SK-N-SH (cell line): ENCODE measurements at regions not wholly inside any gene's neighbourhood (a gene's known extent, or its start where the extent isn't known, plus 50 kb on each side); places are given as distances from the start of the nearest gene placed in this dataset.

ENCODE experiments used
- CTCF ChIA-PET: fragments of 300-600, 350-600 bp; formaldehyde crosslinking; extraction: SDS; loops from one replicate; lab custom pipeline; 2021; lab: Yijun Ruan, JAX
- POLR2A ChIA-PET: fragments of 350-600 bp; sonication (Branson Sonifier 250); formaldehyde crosslinking; extraction: SDS; loops from one replicate; lab custom pipeline; 2020; ENCODE audit warnings: antibody characterized with exemption, inconsistent platforms; lab: Yijun Ruan, JAX
- DNase-seq: peaks from one replicate; pipeline ENCODE4 v3.0.0; 2012
- H2AFZ ChIP-seq: fragments of 200-600 bp; sonication (generic); 2 replicates; pipeline ENCODE4 v1.8.1; 2016; ENCODE audit warnings: antibody characterized with exemption, mild to moderate bottlenecking, low read depth
- H3F3A ChIP-seq: fragments of 200-600 bp; sonication (generic); replicated peaks from 2 replicates; pipeline ENCODE3; 2016; ENCODE audit warnings: antibody characterized with exemption, mild to moderate bottlenecking; ENCODE audit not compliant: insufficient read depth
- H3K27ac ChIP-seq, 2 experiments: fragments of 200-500 bp in 1 of 2; fragments of 200-600 bp in 1 of 2; sonication (Bioruptor generic) in 1 of 2; sonication (generic), shearing (Covaris generic) in 1 of 2; 2 replicates each; pipeline versions ENCODE4 v1.5.1 to v1.6.1; 2014 to 2016; ENCODE audit warnings: low read depth in 2 of 2, inconsistent platforms in 1 of 2, low read length in 1 of 2, mild to moderate bottlenecking in 1 of 2, mixed read lengths in 1 of 2
- H3K27me3 ChIP-seq: fragments of 200-600 bp; sonication (generic), shearing (Covaris generic); 2 replicates; pipeline ENCODE4 v1.6.1; 2016; ENCODE audit warnings: mixed run types; ENCODE audit not compliant: insufficient read depth
- H3K36me3 ChIP-seq, 2 experiments: fragments of 200-500 bp in 1 of 2; fragments of 200-600 bp in 1 of 2; sonication (Bioruptor generic) in 1 of 2; sonication (generic) in 1 of 2; replicated peaks in 1 of 2; 2 replicates each; pipeline versions ENCODE3 to v1.5.1; 2014 to 2016; ENCODE audit warnings: low read length in 1 of 2, mild to moderate bottlenecking in 1 of 2; ENCODE audit not compliant: insufficient read depth in 2 of 2, control insufficient read depth in 1 of 2
- H3K4me1 ChIP-seq, 2 experiments: fragments of 200-500 bp in 1 of 2; fragments of 200-600 bp in 1 of 2; sonication (Bioruptor generic) in 1 of 2; sonication (generic), shearing (Covaris generic) in 1 of 2; 2 replicates each; pipeline versions ENCODE4 v1.5.1 to v1.6.1; 2014 to 2016; ENCODE audit warnings: low read depth in 1 of 2, low read length in 1 of 2, mixed run types in 1 of 2; ENCODE audit not compliant: insufficient read depth in 2 of 2, control insufficient read depth in 1 of 2
- H3K4me2 ChIP-seq: fragments of 200-600 bp; sonication (generic), shearing (Covaris generic); 2 replicates; pipeline ENCODE4 v1.6.1; 2017; ENCODE audit warnings: mixed run types
- H3K4me3 ChIP-seq, 2 experiments: fragments of 200-500 bp in 1 of 2; fragments of 200-600 bp in 1 of 2; sonication (Bioruptor generic) in 1 of 2; sonication (generic), shearing (Covaris generic) in 1 of 2; 2 replicates each; pipeline versions ENCODE4 v1.5.1 to v1.8.1; 2014 to 2016; ENCODE audit warnings: low read depth in 2 of 2, inconsistent platforms in 1 of 2, low read length in 1 of 2, mild to moderate bottlenecking in 1 of 2, mixed read lengths in 1 of 2, moderate library complexity in 1 of 2
- H3K79me2 ChIP-seq: fragments of 200-600 bp; sonication (generic); 2 replicates; pipeline ENCODE4 v1.8.1; 2017; ENCODE audit warnings: mild to moderate bottlenecking; ENCODE audit not compliant: insufficient read depth
- H3K9ac ChIP-seq: fragments of 200-600 bp; sonication (generic); 2 replicates; pipeline ENCODE4 v1.6.1; 2017; ENCODE audit warnings: mixed run types
- H3K9me2 ChIP-seq: fragments of 200-600 bp; sonication (generic); 2 replicates; pipeline ENCODE4 v1.6.1; 2017; ENCODE audit warnings: mixed run types
- H3K9me3 ChIP-seq: fragments of 200-600 bp; sonication (generic); 2 replicates; pipeline ENCODE4 v1.6.1; 2017; ENCODE audit warnings: mixed run types, mild to moderate bottlenecking, moderate library complexity
- H4K20me1 ChIP-seq: fragments of 200-600 bp; sonication (generic); 2 replicates; pipeline ENCODE4 v1.6.1; 2017; ENCODE audit warnings: mild to moderate bottlenecking, mixed run types; ENCODE audit not compliant: insufficient read depth
- ELF1 ChIP-seq: IDR thresholded peaks from 2 replicates; pipeline ENCODE4 v1.4.0; 2012
- EP300 ChIP-seq, 2 experiments: IDR thresholded peaks; 2 replicates each; pipeline versions ENCODE4 v1.4.0 to v1.6.1; 2012; ENCODE audit warnings: borderline replicate concordance in 1 of 2, low read depth in 1 of 2, low read length in 1 of 2
- FOXJ3 ChIP-seq: sonication (generic); formaldehyde crosslinking; IDR thresholded peaks from 2 replicates; pipeline ENCODE4 v1.5.1; 2020; ENCODE audit warnings: mild to moderate bottlenecking, missing genetic modification reagents
- IRF3 ChIP-seq: fragments of 150-350 bp; IDR thresholded peaks from 2 replicates; pipeline ENCODE4 v1.6.1; 2016; ENCODE audit warnings: mild to moderate bottlenecking, low read depth, low read length
- MEF2A ChIP-seq: IDR thresholded peaks from 2 replicates; pipeline ENCODE4 v1.4.0; 2012; ENCODE audit warnings: low read depth, borderline replicate concordance
- NFIC ChIP-seq: IDR thresholded peaks from 2 replicates; pipeline ENCODE4 v1.4.0; 2012; ENCODE audit warnings: borderline replicate concordance
- RFX5 ChIP-seq: IDR thresholded peaks from 2 replicates; pipeline ENCODE4 v1.6.1; 2012; ENCODE audit warnings: mild to moderate bottlenecking, improper control_type of control experiment, low read length
- SIN3A ChIP-seq: IDR thresholded peaks from 2 replicates; pipeline ENCODE4 v1.6.1; 2012; ENCODE audit warnings: low read depth, mild to moderate bottlenecking, low read length, moderate library complexity, borderline replicate concordance
- TAF1 ChIP-seq: IDR thresholded peaks from 2 replicates; pipeline ENCODE4 v1.6.1; 2012; ENCODE audit warnings: low read depth, mild to moderate bottlenecking, low read length, moderate library complexity, borderline replicate concordance
- TCF12 ChIP-seq: IDR thresholded peaks from 2 replicates; pipeline ENCODE4 v1.4.0; 2012
- TEAD4 ChIP-seq: IDR thresholded peaks from 2 replicates; pipeline ENCODE4 v1.4.0; 2012; ENCODE audit warnings: mild to moderate bottlenecking, borderline replicate concordance; ENCODE audit not compliant: insufficient read depth
- USF2 ChIP-seq: fragments of 150-350 bp; IDR thresholded peaks from 2 replicates; pipeline ENCODE4 v1.6.1; 2017; ENCODE audit warnings: antibody characterized with exemption, low read length, low read depth, borderline replicate concordance
- YY1 ChIP-seq: IDR thresholded peaks from 2 replicates; pipeline ENCODE4 v1.4.0; 2012; ENCODE audit warnings: low read depth, mild to moderate bottlenecking
- WGBS: methylation state at CpG from one replicate; pipeline ENCODE4 v1.1.6; 2017; ENCODE audit warnings: low lambda C conversion rate; 5-methylcytosine and 5-hydroxymethylcytosine counted together
- TF ChIP-seq, protein P1 (sequence below): IDR thresholded peaks from 2 replicates; pipeline ENCODE4; 2012
- TF ChIP-seq, protein P2 (sequence below): IDR thresholded peaks from 2 replicates; pipeline ENCODE4 v1.4.0; 2012; ENCODE audit warnings: low read depth, borderline replicate concordance

GRCh38 chr3:150249779-150250470, 158.2 kb upstream of the TSC22D2 start:
- Histone ChIP-seq H3K4me2 (0 out of 2 replicates have a peak overlapping the region, but pooled peaks have one; percentile 29), H4K20me1 (no peaks in the 10 kb centered on the region), H3K36me3 (no peaks in the 10 kb centered on the region), H3K9me3 (no peaks in the 10 kb centered on the region), H3K9ac (no peak overlapping the region), H2AFZ (peak overlapping the region; percentile 58; the same call in 1 of the 2 replicates), H3K9me2 (no peaks in the 10 kb centered on the region), H3K79me2 (no peaks in the 10 kb centered on the region), H3K4me3 (no peak overlapping the region), H3K27ac (peak overlapping the region; percentile 72 to 81; a peak in 2 of 4 replicates), H3K27me3 (no peaks in the 10 kb centered on the region), H3K4me1 (peaks cover 11 to 19% of the 10 kb centered on the region in 2 experiments; a peak in 2 of 4 replicates), H3F3A (peaks cover 9% of the 10 kb centered on the region)
- ChIA-PET CTCF (interaction anchor here (1.0 to 1.3 kb wide), 2 partner anchors 11 to 144 kb away, joined by 3 to 4 read pairs; no protein-coding TSS in a partner anchor), POLR2A (no interaction called here)
- TF ChIP-seq EP300 (IDR thresholded peaks at IDR 0.05; ENCODE audit: borderline replicate concordance in 1 of 2, low read depth in 1 of 2, low read length in 1 of 2) = 0 out of 4 replicates have a peak, but pooled peaks of 1 of the 2 experiments have one; percentile 19
- TF ChIP-seq TAF1 = no peak
- peak; percentile 37; the same call in 1 of the 2 replicates for TF ChIP-seq TCF12
- TF ChIP-seq MEF2A = 0 out of 2 replicates have a peak, but pooled peaks have one; percentile 9
- TF ChIP-seq, protein P1, sequence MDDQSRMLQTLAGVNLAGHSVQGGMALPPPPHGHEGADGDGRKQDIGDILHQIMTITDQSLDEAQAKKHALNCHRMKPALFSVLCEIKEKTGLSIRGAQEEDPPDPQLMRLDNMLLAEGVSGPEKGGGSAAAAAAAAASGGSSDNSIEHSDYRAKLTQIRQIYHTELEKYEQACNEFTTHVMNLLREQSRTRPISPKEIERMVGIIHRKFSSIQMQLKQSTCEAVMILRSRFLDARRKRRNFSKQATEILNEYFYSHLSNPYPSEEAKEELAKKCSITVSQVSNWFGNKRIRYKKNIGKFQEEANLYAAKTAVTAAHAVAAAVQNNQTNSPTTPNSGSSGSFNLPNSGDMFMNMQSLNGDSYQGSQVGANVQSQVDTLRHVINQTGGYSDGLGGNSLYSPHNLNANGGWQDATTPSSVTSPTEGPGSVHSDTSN = peak; percentile 66
- no peak for TF ChIP-seq USF2
- DNase-seq = no peak
- 80% methylated on average over 7 of the region's 7 CpGs for WGBS

GRCh38 chr3:150248888-150249681, 159.0 kb upstream of the TSC22D2 start:
- Histone ChIP-seq H2AFZ (peak overlapping the region; percentile 58; the same call in 1 of the 2 replicates), H4K20me1 (no peaks in the 10 kb centered on the region), H3K9ac (peak overlapping the region; percentile 41; the same call in 1 of the 2 replicates), H3K4me1 (peaks cover 11 to 19% of the 10 kb centered on the region in 2 experiments; a peak in 2 of 4 replicates), H3F3A (peaks cover 9% of the 10 kb centered on the region), H3K36me3 (no peaks in the 10 kb centered on the region), H3K9me2 (no peaks in the 10 kb centered on the region), H3K27me3 (no peaks in the 10 kb centered on the region), H3K4me3 (no peak overlapping the region), H3K4me2 (peak overlapping the region; percentile 51), H3K9me3 (no peaks in the 10 kb centered on the region), H3K79me2 (no peaks in the 10 kb centered on the region), H3K27ac (peak overlapping the region; percentile 72 to 81; a peak in 3 of 4 replicates)
- ChIA-PET POLR2A (no interaction called here), CTCF (interaction anchor here (1.3 to 1.4 kb wide), 2 partner anchors 10 kb away, joined by 4 to 5 read pairs; no protein-coding TSS in a partner anchor)
- WGBS = 67% methylated on average over 4 of the region's 4 CpGs
- TF ChIP-seq, protein P2, sequence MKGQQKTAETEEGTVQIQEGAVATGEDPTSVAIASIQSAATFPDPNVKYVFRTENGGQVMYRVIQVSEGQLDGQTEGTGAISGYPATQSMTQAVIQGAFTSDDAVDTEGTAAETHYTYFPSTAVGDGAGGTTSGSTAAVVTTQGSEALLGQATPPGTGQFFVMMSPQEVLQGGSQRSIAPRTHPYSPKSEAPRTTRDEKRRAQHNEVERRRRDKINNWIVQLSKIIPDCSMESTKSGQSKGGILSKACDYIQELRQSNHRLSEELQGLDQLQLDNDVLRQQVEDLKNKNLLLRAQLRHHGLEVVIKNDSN = no peak
- TF ChIP-seq NFIC (no peak), FOXJ3 (CRISPR knock-in tag) (no peak), IRF3 (no peak), YY1 (no peak), ELF1 (no peak), TAF1 (no peak), SIN3A (no peak), RFX5 (no peak), TEAD4 (no peak)
- no peak for DNase-seq
